ENCODE measurements at regions not wholly inside any gene's neighbourhood (a gene's known extent, or its start where the extent isn't known, plus 50 kb on each side); places are given as distances from the start of the nearest gene placed in this dataset.

- TF ChIP-seq CTCF (IDR thresholded peaks at IDR 0.05; ENCODE audit: low read length) (no peak), EZH2 (optimal IDR thresholded peaks at IDR 0.05; ENCODE audit: low read depth, low read length) (no peak), EZH2phosphoT487 (IDR thresholded peaks at IDR 0.05; ENCODE audit: low read length) (no peak)
Observed at GRCh38 chr6:90420500-90420899, 123.9 kb upstream of the BACH2 start.

Measured in MM.1S (cell line).